CD4-positive, alpha-beta T cell treated with Interleukin-12 subunit alpha and Interleukin-12 subunit beta, for 1 hour (primary cell): ENCODE measurements at regions not wholly inside any gene's neighbourhood (a gene's known extent, or its start where the extent isn't known, plus 50 kb on each side); places are given as distances from the start of the nearest gene placed in this dataset.

Experiments used
- DNase-seq: peaks from one replicate; pipeline ENCODE4 v3.0.0-alpha.2; 2020

GRCh38 chr9:96183751-96184150 lies 118.2 kb downstream of the HSD17B3 start:
- no peak for DNase-seq

- no peak for DNase-seq
Observed at GRCh38 chr9:96178153-96178552, 123.8 kb downstream of the HSD17B3 start.

- DNase-seq: no peak
Observed at GRCh38 chr9:96177719-96178028, 124.3 kb downstream of the HSD17B3 start.

GRCh38 chr9:96177005-96177718 lies 124.8 kb downstream of the HSD17B3 start:
- no peak for DNase-seq

- no peak for DNase-seq
Observed at GRCh38 chr9:96175796-96176195, 126.2 kb downstream of the HSD17B3 start.

GRCh38 chr9:96175001-96175400 lies 127.0 kb downstream of the HSD17B3 start:
- no peak for DNase-seq

- DNase-seq: no peak
Observed at GRCh38 chr9:96174371-96174770, 127.6 kb downstream of the HSD17B3 start.

- no peak for DNase-seq
Observed at GRCh38 chr9:96173640-96174039, 128.3 kb downstream of the HSD17B3 start.

- DNase-seq: no peak
Observed at GRCh38 chr9:96172797-96173196, 129.2 kb downstream of the HSD17B3 start.

GRCh38 chr9:96171728-96172127 lies 130.2 kb downstream of the HSD17B3 start:
- no peak for DNase-seq

GRCh38 chr9:96169901-96170300 lies 132.1 kb downstream of the HSD17B3 start:
- DNase-seq: no peak

- no peak for DNase-seq
Observed at GRCh38 chr9:96169484-96169883, 132.5 kb downstream of the HSD17B3 start.

- DNase-seq: no peak
Observed at GRCh38 chr9:96168882-96169281, 133.1 kb downstream of the HSD17B3 start.

- DNase-seq: no peak
Observed at GRCh38 chr9:96167011-96167410, 135.0 kb downstream of the HSD17B3 start.

GRCh38 chr9:96164268-96164683 lies 137.7 kb downstream of the HSD17B3 start:
- DNase-seq: no peak

- no peak for DNase-seq
Observed at GRCh38 chr9:96163712-96164111, 138.3 kb downstream of the HSD17B3 start.

- no peak for DNase-seq
Observed at GRCh38 chr9:96163161-96163560, 138.8 kb downstream of the HSD17B3 start.

- no peak for DNase-seq
Observed at GRCh38 chr9:96161819-96162218, 140.2 kb downstream of the HSD17B3 start.

GRCh38 chr9:96160866-96161265 lies 141.1 kb downstream of the HSD17B3 start:
- no peak for DNase-seq

- no peak for DNase-seq
Observed at GRCh38 chr9:96160168-96160567, 141.8 kb downstream of the HSD17B3 start.

GRCh38 chr9:96159596-96159995 lies 142.4 kb downstream of the HSD17B3 start:
- no peak for DNase-seq

GRCh38 chr9:96158909-96159575 lies 142.9 kb downstream of the HSD17B3 start:
- DNase-seq: no peak

GRCh38 chr9:96158147-96158546 lies 143.8 kb downstream of the HSD17B3 start:
- DNase-seq: no peak

GRCh38 chr9:96157675-96158074 lies 144.3 kb downstream of the HSD17B3 start:
- DNase-seq: no peak
